ENCODE measurements at regions not wholly inside any gene's neighbourhood (a gene's known extent, or its start where the extent isn't known, plus 50 kb on each side); places are given as distances from the start of the nearest gene placed in this dataset.

GRCh38 chr16:63982110-63982509, 1139.8 kb downstream of the CDH11 start:
- DNase-seq: no peak

- no peak for DNase-seq
Measured at GRCh38 chr16:63981639-63982038, 1140.2 kb downstream of the CDH11 start.

GRCh38 chr16:63980763-63981162, 1141.1 kb downstream of the CDH11 start:
- DNase-seq: no peak

GRCh38 chr16:63978240-63978639, 1143.6 kb downstream of the CDH11 start:
- no peak for DNase-seq

- DNase-seq: no peak
Measured at GRCh38 chr16:63976345-63976744, 1145.5 kb downstream of the CDH11 start.

- no peak for DNase-seq
Measured at GRCh38 chr16:63975669-63976068, 1146.2 kb downstream of the CDH11 start.

- no peak for DNase-seq
Measured at GRCh38 chr16:63967966-63968365, 1153.9 kb downstream of the CDH11 start.

- no peak for DNase-seq
Measured at GRCh38 chr16:63960321-63960720, 1161.5 kb downstream of the CDH11 start.

GRCh38 chr16:63947022-63947421, 1174.8 kb downstream of the CDH11 start:
- no peak for DNase-seq

- DNase-seq: no peak
Measured at GRCh38 chr16:63945806-63946205, 1176.1 kb downstream of the CDH11 start.

GRCh38 chr16:63943566-63943965, 1178.3 kb downstream of the CDH11 start:
- no peak for DNase-seq

GRCh38 chr16:63938661-63939060, 1183.2 kb downstream of the CDH11 start:
- no peak for DNase-seq

- no peak for DNase-seq
Measured at GRCh38 chr16:63933841-63934240, 1188.0 kb downstream of the CDH11 start.

GRCh38 chr16:63928421-63928820, 1193.4 kb downstream of the CDH11 start:
- no peak for DNase-seq

GRCh38 chr16:63925221-63925620, 1196.6 kb downstream of the CDH11 start:
- DNase-seq: no peak

GRCh38 chr16:63922560-63922959, 1199.3 kb downstream of the CDH11 start:
- no peak for DNase-seq

- DNase-seq: no peak
Measured at GRCh38 chr16:63921737-63922295, 1200.0 kb downstream of the CDH11 start.

- no peak for DNase-seq
Measured at GRCh38 chr16:63913290-63913689, 1208.6 kb downstream of the CDH11 start.

GRCh38 chr16:63907251-63907650, 1214.6 kb downstream of the CDH11 start:
- no peak for DNase-seq

GRCh38 chr16:63904930-63905329, 1216.9 kb downstream of the CDH11 start:
- no peak for DNase-seq

- DNase-seq: no peak
Measured at GRCh38 chr16:63904182-63904581, 1217.7 kb downstream of the CDH11 start.

GRCh38 chr16:63896383-63897109, 1225.3 kb downstream of the CDH11 start:
- DNase-seq: no peak

GRCh38 chr16:63890723-63891122, 1231.1 kb downstream of the CDH11 start:
- DNase-seq: no peak

GRCh38 chr16:63890081-63890480, 1231.8 kb downstream of the CDH11 start:
- DNase-seq: no peak

- no peak for DNase-seq
Measured at GRCh38 chr16:63883091-63883490, 1238.8 kb downstream of the CDH11 start.
